ENCODE measurements at regions not wholly inside any gene's neighbourhood (a gene's known extent, or its start where the extent isn't known, plus 50 kb on each side); places are given as distances from the start of the nearest gene placed in this dataset.

DNA sequence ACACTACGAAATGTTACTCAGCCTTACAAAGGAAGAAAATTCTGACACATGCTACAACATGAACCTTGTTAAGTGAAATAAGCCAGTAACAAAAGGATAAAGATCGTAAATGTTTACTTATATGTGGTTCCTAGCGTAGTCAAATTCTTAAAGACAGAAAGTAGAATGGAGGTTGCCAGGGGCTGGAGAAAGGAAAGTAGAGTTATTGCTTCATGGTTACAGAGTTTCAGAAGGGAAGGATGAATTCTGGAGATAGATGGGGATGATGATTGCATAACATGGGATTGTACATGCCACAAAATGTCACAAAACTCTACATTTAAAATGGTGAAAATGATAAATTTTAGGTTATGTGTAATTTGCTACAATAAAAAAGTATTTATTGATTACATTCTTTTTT, 103.8 kb downstream of the CHD9NB start:
- Mint-ChIP-seq H3K27ac (no peak overlapping the region), H3K4me1 (peaks cover 12% of the 10 kb centered on the region), H3K4me3 (no peak overlapping the region), H3K36me3 (ENCODE audit: low read depth) (no peaks in the 10 kb centered on the region), H3K27me3 (ENCODE audit: insufficient read depth) (no peaks in the 10 kb centered on the region), H3K9me3 (peaks cover 2% of the 10 kb centered on the region)
- no peaks in the 10 kb centered on the region for H3K4me1 ChIP-seq (ENCODE audit: control insufficient read depth, insufficient read depth, low read length)
- no peaks in the 10 kb centered on the region for H3K36me3 ChIP-seq (ENCODE audit: control insufficient read depth, insufficient read depth, low read length)
- TF ChIP-seq, protein P1, sequence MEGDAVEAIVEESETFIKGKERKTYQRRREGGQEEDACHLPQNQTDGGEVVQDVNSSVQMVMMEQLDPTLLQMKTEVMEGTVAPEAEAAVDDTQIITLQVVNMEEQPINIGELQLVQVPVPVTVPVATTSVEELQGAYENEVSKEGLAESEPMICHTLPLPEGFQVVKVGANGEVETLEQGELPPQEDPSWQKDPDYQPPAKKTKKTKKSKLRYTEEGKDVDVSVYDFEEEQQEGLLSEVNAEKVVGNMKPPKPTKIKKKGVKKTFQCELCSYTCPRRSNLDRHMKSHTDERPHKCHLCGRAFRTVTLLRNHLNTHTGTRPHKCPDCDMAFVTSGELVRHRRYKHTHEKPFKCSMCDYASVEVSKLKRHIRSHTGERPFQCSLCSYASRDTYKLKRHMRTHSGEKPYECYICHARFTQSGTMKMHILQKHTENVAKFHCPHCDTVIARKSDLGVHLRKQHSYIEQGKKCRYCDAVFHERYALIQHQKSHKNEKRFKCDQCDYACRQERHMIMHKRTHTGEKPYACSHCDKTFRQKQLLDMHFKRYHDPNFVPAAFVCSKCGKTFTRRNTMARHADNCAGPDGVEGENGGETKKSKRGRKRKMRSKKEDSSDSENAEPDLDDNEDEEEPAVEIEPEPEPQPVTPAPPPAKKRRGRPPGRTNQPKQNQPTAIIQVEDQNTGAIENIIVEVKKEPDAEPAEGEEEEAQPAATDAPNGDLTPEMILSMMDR (conservative IDR thresholded peaks at IDR 0.05) = no peak
- no peaks in the 10 kb centered on the region for H3K27me3 ChIP-seq (ENCODE audit: control insufficient read depth, insufficient read depth, low read length, poor library complexity, severe bottlenecking)
- H3K4me3 ChIP-seq (ENCODE audit: low read length) = no peak overlapping the region
- H3K27ac ChIP-seq (ENCODE audit: low read depth, low read length) = no peak overlapping the region
- no peak for DNase-seq
- H3K9me3 ChIP-seq (ENCODE audit: control insufficient read depth, low read length) = no peaks in the 10 kb centered on the region
- no peak overlapping the region for H3K9ac ChIP-seq (ENCODE audit: extremely low read depth, low read length, poor library complexity, severe bottlenecking)
- 93 to 95% methylated on average over 2 to 3 of the region's 3 CpGs for WGBS, 2 experiments (ENCODE audit: insufficient coverage in 1 of 2, insufficient read length in 1 of 2)

GRCh38 chr16:52932321-52932720, 120.4 kb downstream of the CHD9NB start:
- peaks cover 2% of the 10 kb centered on the region for H3K27me3 Mint-ChIP-seq (ENCODE audit: insufficient read depth)
- Histone ChIP-seq H3K9me3 (ENCODE audit: control insufficient read depth, low read length) (no peaks in the 10 kb centered on the region), H3K27ac (ENCODE audit: low read depth, low read length) (no peak overlapping the region), H3K27me3 (ENCODE audit: control insufficient read depth, insufficient read depth, low read length, poor library complexity, severe bottlenecking) (no peaks in the 10 kb centered on the region), H3K4me3 (ENCODE audit: low read length) (no peak overlapping the region), H3K4me1 (ENCODE audit: control insufficient read depth, insufficient read depth, low read length) (no peaks in the 10 kb centered on the region), H3K36me3 (ENCODE audit: control insufficient read depth, insufficient read depth, low read length) (no peaks in the 10 kb centered on the region), H3K9ac (ENCODE audit: extremely low read depth, low read length, poor library complexity, severe bottlenecking) (no peak overlapping the region)
- H3K4me1 Mint-ChIP-seq = no peaks in the 10 kb centered on the region
- no peak overlapping the region for H3K27ac Mint-ChIP-seq
- no peaks in the 10 kb centered on the region for H3K9me3 Mint-ChIP-seq
- H3K36me3 Mint-ChIP-seq (ENCODE audit: low read depth) = no peaks in the 10 kb centered on the region
- 76 to 100% methylated on average over 1 to 2 of the region's 2 CpGs for WGBS, 2 experiments (ENCODE audit: insufficient coverage in 1 of 2, insufficient read length in 1 of 2)
- no peak for DNase-seq
- H3K4me3 Mint-ChIP-seq = no peak overlapping the region
- TF ChIP-seq, protein P1 (conservative IDR thresholded peaks at IDR 0.05) = no peak

- H3K9me3 ChIP-seq (ENCODE audit: control insufficient read depth, low read length) = no peaks in the 10 kb centered on the region
- Mint-ChIP-seq H3K27ac (no peak overlapping the region), H3K4me1 (no peaks in the 10 kb centered on the region), H3K27me3 (ENCODE audit: insufficient read depth) (no peaks in the 10 kb centered on the region), H3K4me3 (no peak overlapping the region), H3K36me3 (ENCODE audit: low read depth) (no peaks in the 10 kb centered on the region), H3K9me3 (no peaks in the 10 kb centered on the region)
- TF ChIP-seq, protein P1 (conservative IDR thresholded peaks at IDR 0.05) = no peak
- no peak overlapping the region for H3K4me3 ChIP-seq (ENCODE audit: low read length)
- no peaks in the 10 kb centered on the region for H3K27me3 ChIP-seq (ENCODE audit: control insufficient read depth, insufficient read depth, low read length, poor library complexity, severe bottlenecking)
- WGBS, 2 experiments (ENCODE audit: insufficient coverage in 1 of 2, insufficient read length in 1 of 2) = 83 to 94% methylated on average over 1 to 2 of the region's 2 CpGs
- H3K36me3 ChIP-seq (ENCODE audit: control insufficient read depth, insufficient read depth, low read length) = no peaks in the 10 kb centered on the region
- no peak for DNase-seq
- H3K4me1 ChIP-seq (ENCODE audit: control insufficient read depth, insufficient read depth, low read length) = no peaks in the 10 kb centered on the region
- H3K9ac ChIP-seq (ENCODE audit: extremely low read depth, low read length, poor library complexity, severe bottlenecking) = no peak overlapping the region
- no peak overlapping the region for H3K27ac ChIP-seq (ENCODE audit: low read depth, low read length)
Observed at GRCh38 chr16:52929478-52930400, 123.0 kb downstream of the CHD9NB start.

Data from endodermal cell (in vitro differentiated cells).